GM18502 (cell line): ENCODE measurements at regions not wholly inside any gene's neighbourhood (a gene's known extent, or its start where the extent isn't known, plus 50 kb on each side); places are given as distances from the start of the nearest gene placed in this dataset.

Experiments
- ATAC-seq: cut with Tn5 transposase; IDR thresholded peaks from one replicate; pipeline ENCODE4 v1.9.1; 2021; ENCODE audit warnings: mild to moderate bottlenecking; ENCODE audit not compliant: unreplicated experiment, poor library complexity

- no peak for ATAC-seq
Measured at GRCh38 chr7:137172105-137172590, 171.4 kb downstream of the PTN start.

- ATAC-seq: no peak
Measured at GRCh38 chr7:137169282-137169698, 174.2 kb downstream of the PTN start.

- ATAC-seq: no peak
Measured at GRCh38 chr7:137167609-137168008, 175.9 kb downstream of the PTN start.

GRCh38 chr7:137166363-137166762 lies 177.2 kb downstream of the PTN start:
- ATAC-seq: no peak

- ATAC-seq: no peak
Measured at GRCh38 chr7:137165786-137166185, 177.7 kb downstream of the PTN start.

GRCh38 chr7:137165241-137165640 lies 178.3 kb downstream of the PTN start:
- ATAC-seq: no peak

GRCh38 chr7:137164251-137164650 lies 179.3 kb downstream of the PTN start:
- no peak for ATAC-seq

- no peak for ATAC-seq
Measured at GRCh38 chr7:137160236-137160635, 183.3 kb downstream of the PTN start.

- ATAC-seq: no peak
Measured at GRCh38 chr7:137157256-137157655, 186.3 kb downstream of the PTN start.

- ATAC-seq: no peak
Measured at GRCh38 chr7:137151690-137152052, 191.9 kb downstream of the PTN start.

GRCh38 chr7:137151041-137151689 lies 192.4 kb downstream of the PTN start:
- ATAC-seq: no peak

GRCh38 chr7:137147338-137147720 lies 196.2 kb downstream of the PTN start:
- no peak for ATAC-seq

GRCh38 chr7:137146552-137147337 lies 196.8 kb downstream of the PTN start:
- ATAC-seq: no peak

- ATAC-seq: no peak
Measured at GRCh38 chr7:137146012-137146455, 197.5 kb downstream of the PTN start.

- ATAC-seq: no peak
Measured at GRCh38 chr7:137142376-137142775, 201.2 kb downstream of the PTN start.

- no peak for ATAC-seq
Measured at GRCh38 chr7:137135654-137136350, 207.7 kb downstream of the PTN start.

- no peak for ATAC-seq
Measured at GRCh38 chr7:137130751-137131158, 212.8 kb downstream of the PTN start.

GRCh38 chr7:137129025-137129424 lies 214.5 kb downstream of the PTN start:
- ATAC-seq: no peak

- ATAC-seq: no peak
Measured at GRCh38 chr7:137127806-137128205, 215.7 kb downstream of the PTN start.

- ATAC-seq: no peak
Measured at GRCh38 chr7:137127058-137127457, 216.5 kb downstream of the PTN start.

GRCh38 chr7:137122145-137122544 lies 221.4 kb downstream of the PTN start:
- no peak for ATAC-seq
